ENCODE measurements at regions not wholly inside any gene's neighbourhood (a gene's known extent, or its start where the extent isn't known, plus 50 kb on each side); places are given as distances from the start of the nearest gene placed in this dataset.

- no peak for TF ChIP-seq CTCF (IDR thresholded peaks at IDR 0.05)
- TF ChIP-seq POLR2A (IDR thresholded peaks at IDR 0.05), result no peak
Measured at GRCh38 chr21:28602546-28602945, 390.1 kb downstream of the LTN1 start.

All from uterus (tissue), 2 donors.